Vagina (tissue), 2 donors: ENCODE measurements at regions not wholly inside any gene's neighbourhood (a gene's known extent, or its start where the extent isn't known, plus 50 kb on each side); places are given as distances from the start of the nearest gene placed in this dataset.

ENCODE experiments used
- DNase-seq, 2 donors: peaks; one replicate each; pipeline ENCODE4 v3.0.0-alpha.2; 2017; ENCODE audit errors: extremely low spot score in 2 of 2
- H3K27ac ChIP-seq: fragments of 200-600 bp; sonication (generic); one replicate; pipeline ENCODE4 v1.5.1; 2019
- H3K27me3 ChIP-seq: fragments of 200-600 bp; sonication (generic); one replicate; pipeline ENCODE4 v1.5.1; 2019
- H3K36me3 ChIP-seq, 2 donors: fragments of 200-600 bp; sonication (generic); one replicate each; pipeline ENCODE4 v1.5.1; 2017 to 2019
- H3K4me1 ChIP-seq: fragments of 200-600 bp; sonication (generic); one replicate; pipeline ENCODE4 v1.5.1; 2019
- H3K4me3 ChIP-seq, 2 donors: fragments of 200-600 bp; sonication (generic); 1 replicate in 1 of 2; 2 replicates in 1 of 2; pipeline ENCODE4 v1.5.1; 2016 to 2019
- H3K9me3 ChIP-seq: fragments of 200-600 bp; sonication (generic); one replicate; pipeline ENCODE4 v1.5.1; 2019
- CTCF ChIP-seq, 3 experiments: fragments of 450-650 bp in 2 of 3; fragments of 200-600 bp in 1 of 3; sonication (generic) in 1 of 3; IDR thresholded peaks; one replicate each; pipeline ENCODE4 v1.5.1; 2017 to 2019; ENCODE audit warnings: antibody characterized with exemption in 3 of 3, mild to moderate bottlenecking in 2 of 3, moderate library complexity in 2 of 3
- POLR2A ChIP-seq, 2 donors: fragments of 450-650 bp; IDR thresholded peaks; one replicate each; pipeline ENCODE4 v1.6.1; 2017; ENCODE audit warnings: antibody characterized with exemption in 2 of 2, mild to moderate bottlenecking in 2 of 2, moderate library complexity in 2 of 2
- POLR2AphosphoS5 ChIP-seq, 2 donors: sonication (generic); formaldehyde crosslinking; IDR thresholded peaks; one replicate each; pipeline ENCODE4 v1.9.0; 2017; ENCODE audit warnings: antibody characterized with exemption in 2 of 2, mild to moderate bottlenecking in 2 of 2, low read depth in 1 of 2; ENCODE audit not compliant: insufficient read depth in 1 of 2
- intact Hi-C: fragments of 100-400 bp; cut with DNase I; formaldehyde crosslinking; loops from one replicate; pipeline ENCODE4 v1.15.1; 2023

GRCh38 chr2:154591294-154591820 lies 107.1 kb upstream of the KCNJ3 start:
- Histone ChIP-seq H3K9me3 (no peaks in the 10 kb centered on the region), H3K4me1 (no peaks in the 10 kb centered on the region), H3K27ac (no peak overlapping the region), H3K36me3 (no peaks in the 10 kb centered on the region), H3K4me3 (no peak overlapping the region), H3K27me3 (no peaks in the 10 kb centered on the region)
- DNase-seq = no peak
- TF ChIP-seq POLR2A (IDR thresholded peaks at IDR 0.05) (no peak), POLR2AphosphoS5 (IDR thresholded peaks at IDR 0.05; ENCODE audit: insufficient read depth in 1 of 2, low read depth in 1 of 2) (no peak), CTCF (IDR thresholded peaks at IDR 0.05) (no peak)
- intact Hi-C loops = no loop called here

GRCh38 chr2:154599189-154599588 lies 99.3 kb upstream of the KCNJ3 start:
- H3K36me3 ChIP-seq = no peaks in the 10 kb centered on the region
- no peak overlapping the region for H3K27ac ChIP-seq
- intact Hi-C loops = no loop called here
- no peaks in the 10 kb centered on the region for H3K9me3 ChIP-seq
- H3K27me3 ChIP-seq = no peaks in the 10 kb centered on the region
- DNase-seq = no peak
- H3K4me3 ChIP-seq = no peak overlapping the region
- no peaks in the 10 kb centered on the region for H3K4me1 ChIP-seq
- TF ChIP-seq POLR2A (IDR thresholded peaks at IDR 0.05) = no peak
- TF ChIP-seq CTCF (IDR thresholded peaks at IDR 0.05) = no peak
- no peak for TF ChIP-seq POLR2AphosphoS5 (IDR thresholded peaks at IDR 0.05; ENCODE audit: insufficient read depth in 1 of 2, low read depth in 1 of 2)

GRCh38 chr2:154600927-154601494 lies 97.5 kb upstream of the KCNJ3 start:
- TF ChIP-seq POLR2A (IDR thresholded peaks at IDR 0.05) = no peak
- TF ChIP-seq POLR2AphosphoS5 (IDR thresholded peaks at IDR 0.05; ENCODE audit: insufficient read depth in 1 of 2, low read depth in 1 of 2) = no peak
- intact Hi-C loops = no loop called here

GRCh38 chr2:154603682-154604081 lies 94.8 kb upstream of the KCNJ3 start:
- no peak overlapping the region for H3K27ac ChIP-seq
- H3K36me3 ChIP-seq = no peaks in the 10 kb centered on the region
- H3K4me3 ChIP-seq = no peak overlapping the region
- no peaks in the 10 kb centered on the region for H3K9me3 ChIP-seq
- no peak for TF ChIP-seq CTCF (IDR thresholded peaks at IDR 0.05)
- no peak for TF ChIP-seq POLR2AphosphoS5 (IDR thresholded peaks at IDR 0.05; ENCODE audit: insufficient read depth in 1 of 2, low read depth in 1 of 2)
- no peak for TF ChIP-seq POLR2A (IDR thresholded peaks at IDR 0.05)
- no peaks in the 10 kb centered on the region for H3K4me1 ChIP-seq
- no peak for DNase-seq
- intact Hi-C loops = no loop called here
- no peaks in the 10 kb centered on the region for H3K27me3 ChIP-seq

More at GRCh38 chr2:154600927-154601494, 97.5 kb upstream of the KCNJ3 start:
- Histone ChIP-seq H3K27me3 (no peaks in the 10 kb centered on the region), H3K9me3 (no peaks in the 10 kb centered on the region), H3K27ac (no peak overlapping the region), H3K4me1 (no peaks in the 10 kb centered on the region), H3K36me3 (no peaks in the 10 kb centered on the region), H3K4me3 (no peak overlapping the region)
- DNase-seq = no peak

- no peaks in the 10 kb centered on the region for H3K27me3 ChIP-seq
- no peak overlapping the region for H3K4me3 ChIP-seq
- no peaks in the 10 kb centered on the region for H3K36me3 ChIP-seq
- no peak overlapping the region for H3K27ac ChIP-seq
- no peaks in the 10 kb centered on the region for H3K4me1 ChIP-seq
- no peak for TF ChIP-seq POLR2A (IDR thresholded peaks at IDR 0.05)
- no peak for TF ChIP-seq CTCF (IDR thresholded peaks at IDR 0.05)
- no peak for TF ChIP-seq POLR2AphosphoS5 (IDR thresholded peaks at IDR 0.05; ENCODE audit: insufficient read depth in 1 of 2, low read depth in 1 of 2)
- H3K9me3 ChIP-seq = no peaks in the 10 kb centered on the region
- DNase-seq = no peak
- intact Hi-C loops = no loop called here
These were observed 90.1 kb upstream of the KCNJ3 start for GRCh38 chr2:154608438-154608837.
